ENCODE measurements at regions not wholly inside any gene's neighbourhood (a gene's known extent, or its start where the extent isn't known, plus 50 kb on each side); places are given as distances from the start of the nearest gene placed in this dataset.

DNA sequence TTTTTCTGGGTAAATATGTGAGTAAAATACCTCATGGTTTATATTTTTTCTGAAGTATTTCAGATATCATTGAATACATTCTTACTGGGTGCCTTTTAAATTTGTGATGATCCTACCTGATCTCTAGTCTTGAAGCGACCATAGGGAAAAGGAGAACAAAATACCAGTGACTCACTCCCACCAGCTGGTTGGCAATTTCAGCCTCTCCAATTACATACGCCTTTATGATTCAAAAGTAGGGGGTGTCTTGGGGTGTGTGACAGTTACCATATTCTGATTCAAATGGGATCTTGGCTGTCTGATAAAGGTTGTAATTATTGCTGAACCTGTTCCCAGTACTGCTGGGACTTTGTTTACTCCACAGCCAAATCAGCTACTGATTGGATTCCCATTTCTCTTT lies 175.9 kb upstream of the NXPH2 start:
- TF ChIP-seq, protein P1, sequence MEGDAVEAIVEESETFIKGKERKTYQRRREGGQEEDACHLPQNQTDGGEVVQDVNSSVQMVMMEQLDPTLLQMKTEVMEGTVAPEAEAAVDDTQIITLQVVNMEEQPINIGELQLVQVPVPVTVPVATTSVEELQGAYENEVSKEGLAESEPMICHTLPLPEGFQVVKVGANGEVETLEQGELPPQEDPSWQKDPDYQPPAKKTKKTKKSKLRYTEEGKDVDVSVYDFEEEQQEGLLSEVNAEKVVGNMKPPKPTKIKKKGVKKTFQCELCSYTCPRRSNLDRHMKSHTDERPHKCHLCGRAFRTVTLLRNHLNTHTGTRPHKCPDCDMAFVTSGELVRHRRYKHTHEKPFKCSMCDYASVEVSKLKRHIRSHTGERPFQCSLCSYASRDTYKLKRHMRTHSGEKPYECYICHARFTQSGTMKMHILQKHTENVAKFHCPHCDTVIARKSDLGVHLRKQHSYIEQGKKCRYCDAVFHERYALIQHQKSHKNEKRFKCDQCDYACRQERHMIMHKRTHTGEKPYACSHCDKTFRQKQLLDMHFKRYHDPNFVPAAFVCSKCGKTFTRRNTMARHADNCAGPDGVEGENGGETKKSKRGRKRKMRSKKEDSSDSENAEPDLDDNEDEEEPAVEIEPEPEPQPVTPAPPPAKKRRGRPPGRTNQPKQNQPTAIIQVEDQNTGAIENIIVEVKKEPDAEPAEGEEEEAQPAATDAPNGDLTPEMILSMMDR (IDR thresholded peaks at IDR 0.05; ENCODE audit: insufficient read depth, low read length) = no peak
- no peak for DNase-seq (ENCODE audit: low read depth)
- H3K4me3 ChIP-seq (ENCODE audit: low read depth, low read length) = no peak overlapping the region

DNA sequence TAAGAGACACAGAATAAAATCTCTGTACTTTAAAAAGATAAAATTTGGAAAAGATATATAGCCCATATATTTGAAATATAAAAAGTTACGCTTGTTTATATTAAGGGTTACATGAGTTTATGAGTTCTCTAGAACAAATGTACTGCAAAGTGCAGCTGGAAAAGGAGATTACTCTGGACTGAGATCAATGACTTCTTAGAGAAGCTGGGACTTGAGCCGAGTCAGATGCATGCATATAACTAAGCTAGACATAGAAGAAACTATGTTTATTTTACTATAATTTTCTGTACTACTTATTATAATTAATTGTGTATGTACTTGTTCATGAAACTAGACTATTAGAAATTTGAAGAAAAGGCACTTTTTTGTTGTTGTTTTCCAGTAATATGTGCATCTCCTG lies 170.3 kb upstream of the NXPH2 start:
- TF ChIP-seq, protein P1 (IDR thresholded peaks at IDR 0.05; ENCODE audit: insufficient read depth, low read length) = no peak
- no peak overlapping the region for H3K4me3 ChIP-seq (ENCODE audit: low read depth, low read length)
- DNase-seq (ENCODE audit: low read depth) = no peak

DNA sequence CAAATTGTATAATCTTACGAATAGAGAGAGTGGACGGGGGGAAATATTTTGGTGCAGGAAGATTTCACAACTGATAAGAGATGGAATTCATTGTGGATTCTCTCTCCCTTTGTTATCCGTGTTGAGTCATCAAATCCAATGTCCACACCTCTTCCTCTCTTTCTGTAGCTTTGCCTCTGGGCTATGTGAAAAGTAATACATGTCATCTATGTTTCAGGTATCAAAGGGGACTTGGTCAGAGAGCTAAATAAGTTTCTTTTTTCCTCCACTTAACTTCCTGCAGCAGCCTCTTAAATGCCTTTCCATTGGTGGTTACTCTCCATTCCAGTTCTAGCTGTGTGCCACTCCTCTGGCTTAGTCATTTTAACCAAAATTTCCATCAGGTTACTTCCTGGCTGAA lies 169.3 kb upstream of the NXPH2 start:
- peak; percentile 37 for DNase-seq (ENCODE audit: low read depth)

GRCh38 chr2:138948070-138948539 lies 167.9 kb upstream of the NXPH2 start:
- DNase-seq (ENCODE audit: low read depth) = peak; percentile 98

More for the DNA sequence above, 169.3 kb upstream of the NXPH2 start:
- H3K4me3 ChIP-seq (ENCODE audit: low read depth, low read length) = no peak overlapping the region
- TF ChIP-seq, protein P1 (IDR thresholded peaks at IDR 0.05; ENCODE audit: insufficient read depth, low read length) = no peak

GRCh38 chr2:138943470-138943869 lies 163.3 kb upstream of the NXPH2 start:
- TF ChIP-seq, protein P1 (IDR thresholded peaks at IDR 0.05; ENCODE audit: insufficient read depth, low read length) = no peak
- H3K4me3 ChIP-seq (ENCODE audit: low read depth, low read length) = no peak overlapping the region
- DNase-seq (ENCODE audit: low read depth) = no peak

More at GRCh38 chr2:138948070-138948539, 167.9 kb upstream of the NXPH2 start:
- H3K4me3 ChIP-seq (ENCODE audit: low read depth, low read length) = no peak overlapping the region
- TF ChIP-seq, protein P1 (IDR thresholded peaks at IDR 0.05; ENCODE audit: insufficient read depth, low read length) = no peak

DNA sequence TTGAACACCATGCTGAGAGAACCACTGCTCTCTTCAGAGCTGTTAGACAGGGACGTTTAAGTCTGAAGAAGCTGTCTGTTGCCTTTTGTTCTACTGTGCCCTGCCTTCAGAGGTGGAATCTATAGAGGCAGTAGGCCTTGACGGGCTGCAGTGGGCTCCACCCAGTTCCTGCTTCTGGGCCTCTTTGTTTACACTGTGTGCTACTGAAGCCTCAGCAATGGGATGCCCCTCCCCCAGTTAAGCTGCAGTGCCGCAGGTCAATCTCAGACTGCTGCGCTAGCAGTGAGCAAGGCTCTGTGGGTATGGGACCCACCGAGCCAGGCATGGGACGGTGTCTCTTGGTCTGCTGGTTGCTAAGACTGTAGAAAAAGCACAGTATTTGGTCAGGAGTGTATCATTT lies 162.3 kb upstream of the NXPH2 start:
- no peak overlapping the region for H3K4me3 ChIP-seq (ENCODE audit: low read depth, low read length)
- TF ChIP-seq, protein P1 (IDR thresholded peaks at IDR 0.05; ENCODE audit: insufficient read depth, low read length) = no peak
- no peak for DNase-seq (ENCODE audit: low read depth)
